ENCODE measurements at regions not wholly inside any gene's neighbourhood (a gene's known extent, or its start where the extent isn't known, plus 50 kb on each side); places are given as distances from the start of the nearest gene placed in this dataset.

DNA sequence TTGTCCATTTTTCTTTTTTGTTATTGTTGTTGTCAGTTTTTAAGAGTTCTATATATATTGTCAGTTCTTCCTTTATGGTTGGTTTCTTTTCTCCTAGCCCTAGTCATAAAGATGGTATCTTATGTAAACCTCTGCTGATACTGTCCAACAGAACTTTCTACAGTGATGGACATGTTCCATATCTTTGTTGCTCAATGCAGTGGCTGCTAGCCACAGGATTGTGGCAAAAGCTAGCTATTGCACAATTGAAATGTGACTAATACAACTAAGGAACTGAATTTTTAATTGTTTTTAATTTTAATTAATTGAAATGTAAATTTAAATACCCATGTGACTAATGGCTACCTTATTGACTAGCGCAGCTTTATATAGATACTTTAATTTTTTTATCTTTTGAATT is 411.8 kb upstream of the PTBP2 start:
- no peak for TF ChIP-seq EZH2 (IDR thresholded peaks at IDR 0.05; ENCODE audit: low read length, unreplicated experiment)
- TF ChIP-seq, protein P1, sequence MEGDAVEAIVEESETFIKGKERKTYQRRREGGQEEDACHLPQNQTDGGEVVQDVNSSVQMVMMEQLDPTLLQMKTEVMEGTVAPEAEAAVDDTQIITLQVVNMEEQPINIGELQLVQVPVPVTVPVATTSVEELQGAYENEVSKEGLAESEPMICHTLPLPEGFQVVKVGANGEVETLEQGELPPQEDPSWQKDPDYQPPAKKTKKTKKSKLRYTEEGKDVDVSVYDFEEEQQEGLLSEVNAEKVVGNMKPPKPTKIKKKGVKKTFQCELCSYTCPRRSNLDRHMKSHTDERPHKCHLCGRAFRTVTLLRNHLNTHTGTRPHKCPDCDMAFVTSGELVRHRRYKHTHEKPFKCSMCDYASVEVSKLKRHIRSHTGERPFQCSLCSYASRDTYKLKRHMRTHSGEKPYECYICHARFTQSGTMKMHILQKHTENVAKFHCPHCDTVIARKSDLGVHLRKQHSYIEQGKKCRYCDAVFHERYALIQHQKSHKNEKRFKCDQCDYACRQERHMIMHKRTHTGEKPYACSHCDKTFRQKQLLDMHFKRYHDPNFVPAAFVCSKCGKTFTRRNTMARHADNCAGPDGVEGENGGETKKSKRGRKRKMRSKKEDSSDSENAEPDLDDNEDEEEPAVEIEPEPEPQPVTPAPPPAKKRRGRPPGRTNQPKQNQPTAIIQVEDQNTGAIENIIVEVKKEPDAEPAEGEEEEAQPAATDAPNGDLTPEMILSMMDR (conservative IDR thresholded peaks at IDR 0.05; ENCODE audit: low read depth, low read length): no peak
